IPS-NIHi11 (cell line): ENCODE measurements at regions not wholly inside any gene's neighbourhood (a gene's known extent, or its start where the extent isn't known, plus 50 kb on each side); places are given as distances from the start of the nearest gene placed in this dataset.
"Not testable (repeated sequence)": the region's sequence is repeated elsewhere in the genome, so short reads cannot be mapped to it uniquely, and the experiment has no call there.

Experiments used
- DNase-seq: peaks from one replicate; pipeline ENCODE4 v3.0.0; 2012; ENCODE audit warnings: mixed read lengths, low spot score

DNA sequence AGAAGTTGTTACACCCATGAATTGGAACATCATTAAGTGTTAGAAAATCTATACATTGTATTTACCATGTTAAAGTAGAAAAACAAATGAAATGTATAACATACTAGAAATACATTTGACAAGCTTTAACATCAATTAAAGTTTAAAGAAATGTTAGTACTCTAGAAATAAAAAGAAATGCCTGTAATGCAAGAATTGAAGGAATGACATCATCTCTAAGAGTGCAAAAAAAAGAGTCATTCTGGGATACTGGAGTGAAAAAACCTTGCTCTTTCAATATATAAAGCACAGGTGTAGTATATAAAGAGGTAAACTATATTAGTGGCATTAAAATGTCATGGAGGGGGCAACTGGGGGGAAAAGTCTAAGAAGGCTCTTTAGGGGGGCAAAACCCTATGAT lies 210.8 kb upstream of the PLD5 start:
- DNase-seq, result no peak

DNA sequence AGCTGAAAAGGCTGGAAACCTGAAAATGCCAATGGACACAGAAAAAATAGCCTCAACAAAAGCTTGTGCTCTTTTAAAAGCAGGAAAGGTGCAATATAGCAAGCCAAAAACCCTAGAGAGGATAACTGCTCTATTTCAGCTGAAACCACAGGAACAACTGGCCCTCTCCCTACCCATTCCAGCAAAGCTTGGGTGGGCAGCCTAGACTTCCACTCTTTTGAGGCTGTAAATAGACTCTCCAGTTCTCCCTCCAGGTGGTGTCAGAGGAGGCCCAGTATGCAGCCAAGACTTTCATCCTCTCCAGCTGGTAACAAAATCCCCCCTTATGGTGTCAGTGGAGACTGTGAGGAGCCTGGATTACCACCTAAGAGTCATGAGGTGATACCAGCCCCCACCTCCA lies 206.9 kb upstream of the PLD5 start:
- no peak for DNase-seq

DNA sequence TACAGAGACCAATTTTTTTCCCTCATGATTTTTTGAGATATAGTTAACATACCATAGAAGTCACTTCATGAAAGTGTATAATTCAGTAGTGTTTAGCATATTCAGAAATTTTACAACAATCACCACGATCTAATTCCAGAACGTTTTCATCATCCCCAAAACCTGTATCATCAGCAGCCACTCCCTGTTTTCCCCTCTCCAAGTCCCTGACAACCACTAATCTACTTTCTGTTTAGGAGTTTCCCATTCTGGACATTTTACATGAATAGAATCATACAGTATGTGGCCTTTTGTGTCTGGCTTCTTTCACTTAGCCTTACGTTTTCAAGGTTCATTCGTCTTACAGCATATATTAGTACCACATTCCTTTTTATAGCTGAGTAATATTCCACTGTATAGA lies 204.2 kb upstream of the PLD5 start:
- no peak for DNase-seq

- DNase-seq, result no peak
These were observed 198.7 kb upstream of the PLD5 start for GRCh38 chr1:242723044-242723716.

DNA sequence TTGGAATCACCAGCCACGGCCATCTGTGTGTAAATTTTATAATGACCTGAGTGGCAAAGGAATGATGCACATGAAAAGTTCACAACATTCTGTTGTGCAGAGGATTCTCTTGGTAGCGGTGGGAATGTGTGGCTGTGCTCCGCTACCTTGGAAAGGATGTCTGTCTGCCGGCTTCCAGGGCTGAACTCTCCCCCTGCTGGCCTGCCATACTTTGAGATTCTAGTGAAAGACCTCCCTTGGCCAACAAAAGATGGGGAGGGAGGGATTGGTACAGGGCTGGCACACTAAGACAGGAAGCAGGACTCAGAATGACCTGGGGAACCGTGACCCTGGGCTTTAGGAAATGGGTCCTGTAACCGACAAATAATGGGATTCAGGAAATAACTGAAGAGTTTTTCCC lies 194.5 kb upstream of the PLD5 start:
- peak; percentile 26 for DNase-seq

GRCh38 chr1:242712248-242712647 lies 187.8 kb upstream of the PLD5 start:
- no peak for DNase-seq

- no peak for DNase-seq
These were observed 186.3 kb upstream of the PLD5 start for GRCh38 chr1:242710847-242711246.

DNA sequence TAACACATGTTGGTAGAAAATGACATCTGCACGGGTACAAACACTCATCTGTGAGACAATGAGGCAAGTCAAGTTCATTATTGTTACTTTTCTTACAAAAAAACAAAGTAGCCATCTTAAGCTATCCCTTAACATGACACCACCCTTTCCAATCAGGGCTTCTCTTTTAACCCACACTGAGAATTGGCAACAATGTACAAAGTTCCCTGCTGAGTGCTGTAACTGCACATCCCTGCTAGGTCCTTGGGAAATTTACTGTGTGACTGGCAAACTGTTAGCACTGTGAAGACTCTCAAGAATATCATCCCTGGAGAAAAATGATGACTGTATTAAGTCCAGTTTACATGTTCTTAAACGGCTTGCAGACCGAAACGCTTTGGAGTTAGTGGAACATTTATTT lies 185.8 kb upstream of the PLD5 start:
- no peak for DNase-seq

- no peak for DNase-seq
These were observed 179.0 kb upstream of the PLD5 start for GRCh38 chr1:242703467-242703866.

GRCh38 chr1:242692988-242693387 lies 168.5 kb upstream of the PLD5 start:
- no peak for DNase-seq

- peak; percentile 11 for DNase-seq
These were observed 167.1 kb upstream of the PLD5 start for GRCh38 chr1:242691610-242691945.

- no peak for DNase-seq
These were observed 166.5 kb upstream of the PLD5 start for GRCh38 chr1:242690849-242691609.

DNA sequence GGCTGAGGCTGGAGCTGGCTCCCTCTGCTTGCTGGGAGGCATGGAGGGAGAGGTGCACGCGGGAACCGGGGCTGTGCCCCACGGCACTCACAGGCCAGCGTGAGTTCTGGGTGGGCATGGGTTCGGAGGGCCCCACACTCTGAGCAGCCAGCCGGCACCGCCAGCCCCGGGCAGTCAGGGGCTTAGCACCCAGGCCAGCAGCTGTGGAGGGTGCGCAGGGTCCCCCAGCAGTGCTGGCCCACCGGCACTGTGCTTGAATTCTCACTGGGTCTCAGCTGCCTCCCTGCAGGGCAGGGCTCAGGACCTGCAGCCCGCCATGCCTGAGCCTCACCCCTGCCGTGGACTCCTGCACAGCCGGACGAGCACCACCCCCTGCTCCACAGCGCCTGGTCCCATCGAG lies 164.9 kb upstream of the PLD5 start:
- no peak for DNase-seq

DNA sequence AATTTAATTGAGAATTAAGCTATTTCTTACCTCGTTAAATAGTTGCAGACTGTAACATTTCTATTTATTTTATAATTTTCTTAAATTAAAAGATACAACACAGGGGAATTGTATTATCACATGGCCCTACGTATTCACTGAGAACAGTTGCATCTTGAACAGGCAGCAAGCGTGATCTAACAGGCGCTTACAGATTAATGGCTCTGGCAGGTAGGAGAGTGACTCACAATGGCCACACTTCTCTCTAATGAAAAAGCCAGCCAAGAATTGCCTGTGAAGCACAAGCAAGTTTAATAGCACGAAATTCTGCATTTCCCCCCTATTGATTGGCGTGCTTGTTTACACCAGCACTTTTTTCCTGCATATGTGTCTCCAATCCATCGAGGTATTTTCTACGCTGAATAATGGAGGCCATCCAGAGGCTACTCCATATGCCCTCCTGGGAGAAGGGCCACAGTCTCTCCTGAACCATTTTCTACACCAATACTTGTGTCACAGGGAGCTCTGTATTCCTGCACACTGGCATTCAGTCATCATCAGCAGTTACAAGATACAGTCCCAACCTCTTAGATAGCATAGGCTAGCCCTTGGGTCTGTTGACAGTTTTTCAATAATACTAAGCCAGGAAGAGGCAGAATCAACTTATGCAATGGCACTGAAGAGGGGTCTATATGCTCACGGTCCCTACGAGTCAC lies 150.6 kb upstream of the PLD5 start:
- DNase-seq, result no peak

GRCh38 chr1:242673652-242674051 lies 149.2 kb upstream of the PLD5 start:
- DNase-seq, result no peak

GRCh38 chr1:242673165-242673564 lies 148.7 kb upstream of the PLD5 start:
- not testable (repeated sequence) for DNase-seq

- DNase-seq, result no peak
These were observed 145.5 kb upstream of the PLD5 start for GRCh38 chr1:242670019-242670418.

GRCh38 chr1:242662886-242663285 lies 138.4 kb upstream of the PLD5 start:
- no peak for DNase-seq

DNA sequence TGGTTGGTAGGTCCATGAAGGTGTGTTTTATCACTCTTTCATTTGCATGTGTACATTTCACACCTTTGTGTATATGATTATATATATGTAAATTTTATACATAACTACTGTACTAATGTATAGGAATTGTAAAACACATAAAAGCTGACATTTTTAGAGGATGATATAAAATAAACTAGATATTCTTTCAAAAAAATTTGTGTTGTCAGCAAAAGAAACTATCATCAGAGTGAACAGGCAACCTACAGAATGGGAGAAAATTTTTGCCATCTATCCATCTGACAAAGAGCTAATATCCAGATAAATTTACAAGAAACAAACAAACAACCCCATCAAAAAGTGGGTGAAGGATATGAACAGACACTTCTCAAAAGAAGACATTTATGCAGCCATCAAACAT lies 129.3 kb upstream of the PLD5 start:
- DNase-seq, result not testable (repeated sequence)

- peak; percentile 23 for DNase-seq
These were observed 127.3 kb upstream of the PLD5 start for GRCh38 chr1:242651817-242652216.

- DNase-seq, result no peak
These were observed 117.0 kb upstream of the PLD5 start for GRCh38 chr1:242641461-242641860.

DNA sequence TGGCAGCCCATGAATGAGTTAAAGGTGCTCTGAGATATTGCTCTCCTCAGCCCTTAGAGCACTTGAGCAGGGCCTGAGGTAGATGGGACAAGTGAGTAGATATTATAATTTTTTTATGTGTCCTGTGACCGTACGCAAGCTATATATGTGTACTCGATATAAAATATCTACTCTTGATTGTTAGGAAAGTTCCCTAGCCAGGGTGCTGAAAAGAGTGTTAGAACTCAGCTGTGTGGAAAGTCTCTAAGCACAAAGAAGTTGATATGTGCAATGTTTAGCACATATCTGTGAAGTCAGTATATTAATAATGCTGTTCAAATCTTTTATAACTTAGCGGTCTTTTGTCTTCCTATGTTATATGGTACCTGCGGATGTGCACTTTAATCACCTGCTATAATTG lies 114.6 kb upstream of the PLD5 start:
- DNase-seq, result no peak

GRCh38 chr1:242634732-242635131 lies 110.2 kb upstream of the PLD5 start:
- DNase-seq, result no peak
